GM11168 (cell line): ENCODE measurements at regions not wholly inside any gene's neighbourhood (a gene's known extent, or its start where the extent isn't known, plus 50 kb on each side); places are given as distances from the start of the nearest gene placed in this dataset.

Experiments
- in situ Hi-C: fragments of 300-500 bp; cut with MboI; formaldehyde crosslinking; loops from one replicate; pipeline ENCODE4 v1.12.0; 2022; ENCODE audit warnings: low sequenced_read_pairs; ENCODE audit not compliant: unreplicated experiment

GRCh38 chr9:126119731-126120130 is 206.9 kb upstream of the MVB12B start:
- in situ Hi-C loops: no loop called here

DNA sequence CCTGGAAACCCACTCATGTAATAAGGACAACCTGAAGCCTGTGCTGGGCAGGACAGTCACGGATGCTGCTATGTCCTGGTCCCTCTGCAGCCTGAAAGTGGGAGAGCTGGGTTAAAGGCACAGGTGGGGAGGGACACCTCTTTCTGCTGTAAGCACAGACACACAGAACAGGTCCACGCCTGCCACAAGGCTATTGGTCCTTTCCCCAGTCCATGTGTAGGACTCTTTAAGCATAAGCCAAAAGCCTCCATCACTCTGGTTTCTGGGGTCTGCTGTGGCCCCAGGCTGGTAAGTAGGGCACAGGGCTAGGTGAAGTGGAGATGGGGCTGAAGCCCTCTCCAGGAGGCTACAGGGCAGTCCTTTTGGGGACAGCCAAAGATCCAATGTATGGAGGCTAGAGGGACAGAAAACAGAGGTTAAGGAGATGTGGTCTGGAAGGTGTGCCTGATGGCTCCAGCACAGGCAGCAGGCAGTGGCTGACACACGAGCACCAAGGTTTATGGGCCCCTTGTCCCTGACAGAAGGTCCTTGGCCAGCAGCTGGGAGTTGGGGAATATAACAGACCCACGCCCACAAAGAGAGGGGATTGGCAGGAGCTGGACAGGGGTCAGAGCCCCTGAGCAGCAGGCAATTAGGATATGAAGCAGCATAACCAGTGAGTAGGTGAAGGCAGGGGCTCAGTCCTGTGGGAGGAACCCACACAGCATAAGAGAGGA is 203.6 kb upstream of the MVB12B start:
- in situ Hi-C loops: no loop called here

DNA sequence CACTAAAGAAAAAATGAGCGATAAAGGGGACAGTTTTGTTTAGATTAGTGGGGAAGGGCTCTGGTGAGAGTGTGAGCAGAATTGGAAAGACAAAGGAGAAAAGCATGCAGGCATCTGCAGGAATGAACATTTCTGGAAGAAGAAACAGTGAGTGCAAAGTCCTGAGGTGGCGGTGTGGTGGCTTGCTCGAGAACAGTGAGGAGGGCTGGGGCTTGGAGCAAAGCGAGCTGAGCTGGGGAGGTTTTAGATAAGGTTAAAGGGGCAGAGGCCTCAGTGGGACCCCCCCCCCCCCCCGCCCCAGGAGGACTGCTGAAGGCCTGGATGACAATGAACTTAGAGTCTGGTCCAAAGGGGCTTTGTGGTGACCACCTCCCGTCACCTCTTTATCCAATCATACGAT is 202.7 kb upstream of the MVB12B start:
- in situ Hi-C loops: no loop called here

GRCh38 chr9:126125177-126125576 is 201.5 kb upstream of the MVB12B start:
- in situ Hi-C loops: no loop called here

DNA sequence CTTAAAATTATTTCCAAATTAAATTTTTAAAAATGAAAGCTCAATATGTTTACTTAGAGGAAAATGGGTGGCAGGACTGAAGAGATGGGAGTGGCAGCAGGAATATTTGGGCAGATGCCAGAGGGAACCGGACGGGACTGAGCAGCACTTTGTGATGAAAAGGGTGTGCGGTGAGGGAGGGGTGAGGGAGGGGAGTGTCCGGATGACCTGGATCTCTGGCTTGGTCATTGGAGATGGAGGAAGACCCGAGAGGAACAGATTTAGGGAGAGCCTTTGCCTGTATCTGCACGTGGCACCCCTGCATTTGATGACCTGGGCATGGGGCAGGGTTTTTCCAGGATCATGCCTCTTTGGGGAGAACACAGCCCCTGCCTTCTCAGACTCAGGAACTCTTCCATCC is 201.1 kb upstream of the MVB12B start:
- in situ Hi-C loops: no loop called here

- in situ Hi-C loops: no loop called here
These were observed 200.6 kb upstream of the MVB12B start for GRCh38 chr9:126125992-126126409.

DNA sequence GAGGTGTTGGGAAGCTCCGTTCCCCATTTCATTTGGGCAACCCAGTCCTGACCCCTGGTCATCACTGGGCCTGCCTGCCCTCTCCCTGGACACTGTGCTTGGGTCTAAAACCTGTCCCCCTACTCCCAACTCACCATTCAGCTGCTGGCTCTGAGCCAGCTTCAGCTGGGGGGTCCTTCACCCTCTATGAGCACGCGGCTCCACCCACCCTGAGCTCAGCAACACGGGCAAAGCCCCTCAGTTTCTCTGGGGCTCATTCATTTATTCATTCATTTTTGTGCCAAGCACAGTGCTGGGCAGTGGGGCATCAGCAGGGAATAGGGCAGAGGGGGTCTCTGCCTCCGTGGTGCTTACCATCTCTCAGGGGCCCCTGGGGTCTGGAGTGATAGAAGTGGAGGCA is 199.8 kb upstream of the MVB12B start:
- in situ Hi-C loops: no loop called here

GRCh38 chr9:126127591-126127990 is 199.0 kb upstream of the MVB12B start:
- in situ Hi-C loops: no loop called here

GRCh38 chr9:126128494-126129142 is 198.0 kb upstream of the MVB12B start:
- in situ Hi-C loops: no loop called here

GRCh38 chr9:126131066-126132010 is 195.3 kb upstream of the MVB12B start:
- in situ Hi-C loops: no loop called here

DNA sequence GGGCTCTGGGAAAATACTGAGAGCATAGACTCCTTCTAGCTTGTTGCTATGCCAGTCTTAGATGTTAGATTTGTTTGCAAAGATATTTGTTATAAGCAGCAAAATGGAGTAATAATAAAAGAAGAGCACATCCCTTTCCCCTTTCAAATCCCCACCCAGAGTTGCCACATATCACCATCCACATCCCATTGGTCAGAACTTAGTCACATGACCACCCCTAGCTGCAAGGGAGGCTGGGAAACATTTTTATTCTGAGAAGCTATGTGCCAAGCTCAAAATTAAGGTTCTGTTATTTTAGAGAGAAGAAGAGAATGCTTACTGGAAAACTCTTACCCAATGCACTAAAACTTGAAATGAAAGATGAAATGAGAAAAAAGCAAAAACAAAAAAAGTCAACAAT is 193.9 kb upstream of the MVB12B start:
- in situ Hi-C loops: no loop called here

- in situ Hi-C loops: no loop called here
These were observed 182.4 kb upstream of the MVB12B start for GRCh38 chr9:126144196-126144595.

DNA sequence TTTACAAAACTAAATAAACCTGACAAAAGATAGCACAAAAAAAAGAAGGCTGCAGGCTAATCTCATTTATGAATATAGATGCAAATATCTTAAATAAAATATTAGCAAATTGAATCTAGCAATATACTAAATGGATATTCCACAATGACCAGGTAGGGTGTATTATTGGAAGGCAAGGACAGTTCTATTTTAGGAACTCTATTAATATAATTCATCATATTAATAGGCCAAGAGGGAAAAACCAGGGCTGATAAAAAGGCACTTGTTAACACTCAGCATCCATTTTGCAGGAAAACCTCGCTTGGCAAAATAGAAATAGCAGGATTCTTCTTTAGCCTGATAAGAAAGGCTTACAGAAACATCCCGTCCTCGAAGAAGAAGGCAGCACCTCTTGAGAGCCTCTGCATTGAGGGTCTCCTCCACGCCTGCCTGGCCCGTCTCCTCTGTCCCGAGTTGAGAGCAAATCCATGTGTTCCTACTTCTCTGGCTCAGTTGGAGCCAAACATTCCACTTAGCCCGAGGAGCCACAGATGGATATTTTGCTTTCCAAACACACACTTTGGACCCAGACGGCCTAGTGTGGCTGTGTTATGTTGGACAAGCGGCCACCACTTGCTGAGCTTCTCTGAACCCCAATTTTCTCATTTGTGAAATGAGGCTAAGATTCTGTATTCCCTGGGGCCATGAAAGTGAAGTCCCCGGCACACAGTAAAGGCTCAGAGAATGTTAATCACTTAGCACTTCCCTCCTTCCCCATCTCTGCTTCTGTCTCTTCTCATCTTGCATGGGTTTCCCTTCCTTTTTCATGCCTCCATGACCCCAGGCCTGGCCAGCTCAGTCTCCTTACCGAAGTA is 181.8 kb upstream of the MVB12B start:
- in situ Hi-C loops: no loop called here

GRCh38 chr9:126145887-126146253 is 180.8 kb upstream of the MVB12B start:
- in situ Hi-C loops: no loop called here

GRCh38 chr9:126146254-126147145 is 180.1 kb upstream of the MVB12B start:
- in situ Hi-C loops: no loop called here

DNA sequence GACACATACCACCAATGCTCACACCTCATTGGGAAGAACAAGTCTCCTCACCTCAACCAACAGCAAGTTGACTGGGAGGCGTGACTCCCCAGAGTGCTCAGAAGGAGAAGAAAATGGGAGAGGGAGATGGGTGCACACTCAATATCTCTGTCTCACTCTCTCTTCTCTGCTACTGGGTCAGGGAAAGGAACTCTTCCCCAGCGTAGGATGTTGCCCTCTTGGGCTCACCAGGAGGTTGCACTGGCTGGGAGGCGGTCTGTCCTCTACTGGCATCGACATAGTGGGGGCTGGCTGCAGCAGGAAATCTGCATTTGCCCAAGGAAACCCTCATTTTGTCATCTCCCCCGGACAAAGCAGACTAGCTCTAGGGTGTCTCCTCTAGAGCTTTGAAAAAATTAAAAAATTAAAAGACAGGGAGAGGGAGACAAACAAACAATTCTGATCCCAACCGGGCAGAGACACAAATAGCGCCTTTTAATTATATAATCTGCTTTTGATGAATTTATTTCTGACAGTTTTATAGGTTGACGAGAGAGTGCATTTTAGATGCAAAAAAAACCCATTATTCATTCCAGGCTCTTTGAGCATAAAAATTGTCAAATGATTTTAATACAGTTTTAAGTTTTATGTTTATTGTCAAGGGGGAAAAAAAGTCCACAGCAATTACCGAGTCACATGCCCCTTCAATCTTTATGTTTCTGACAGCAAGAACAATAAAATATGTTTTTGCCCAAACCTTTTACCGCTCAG is 179.3 kb upstream of the MVB12B start:
- in situ Hi-C loops: no loop called here

GRCh38 chr9:126147936-126148870 is 178.4 kb upstream of the MVB12B start:
- in situ Hi-C loops: no loop called here
